Astrocyte of the spinal cord (primary cell): ENCODE measurements at regions not wholly inside any gene's neighbourhood (a gene's known extent, or its start where the extent isn't known, plus 50 kb on each side); places are given as distances from the start of the nearest gene placed in this dataset.
"Not testable (repeated sequence)": the region's sequence is repeated elsewhere in the genome, so short reads cannot be mapped to it uniquely, and the experiment has no call there.

ENCODE experiments used
- DNase-seq: peaks from one replicate; pipeline ENCODE4 v3.0.0; 2011; ENCODE audit warnings: low read depth, low spot score
- H3K4me3 ChIP-seq: 2 replicates; pipeline ENCODE4 v1.5.1; 2011; ENCODE audit warnings: low read depth, mild to moderate bottlenecking, low read length, moderate library complexity
- in situ Hi-C: cut with HindIII; loops from 2 replicates; pipeline ENCODE4 v1.10.0; 2017; ENCODE audit warnings: low sequenced_read_pairs
- TF ChIP-seq, protein P1 (sequence below): IDR thresholded peaks from 2 replicates; pipeline ENCODE4 v1.5.1; 2012; ENCODE audit warnings: low read depth, mild to moderate bottlenecking, low read length, inconsistent platforms

DNA sequence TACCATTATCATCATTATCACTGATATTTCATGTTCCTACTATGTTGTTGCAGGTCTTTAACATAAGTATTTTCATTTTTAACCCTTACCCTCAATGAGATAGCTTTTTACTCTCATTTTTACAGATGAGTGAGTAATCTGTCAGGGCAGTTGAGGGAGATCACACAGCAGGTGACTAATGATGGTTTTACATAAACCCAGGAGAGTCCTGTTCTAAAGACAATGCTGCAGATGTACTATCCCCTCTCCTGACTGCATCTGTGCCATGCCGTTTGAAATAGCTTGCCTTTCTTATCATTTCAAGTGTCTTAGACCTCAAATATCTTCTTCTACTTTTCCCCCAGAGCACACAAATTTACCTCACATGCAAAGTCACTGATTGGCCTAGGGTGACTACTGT lies 1552.1 kb upstream of the SEL1L start:
- no peak for DNase-seq
- TF ChIP-seq, protein P1, sequence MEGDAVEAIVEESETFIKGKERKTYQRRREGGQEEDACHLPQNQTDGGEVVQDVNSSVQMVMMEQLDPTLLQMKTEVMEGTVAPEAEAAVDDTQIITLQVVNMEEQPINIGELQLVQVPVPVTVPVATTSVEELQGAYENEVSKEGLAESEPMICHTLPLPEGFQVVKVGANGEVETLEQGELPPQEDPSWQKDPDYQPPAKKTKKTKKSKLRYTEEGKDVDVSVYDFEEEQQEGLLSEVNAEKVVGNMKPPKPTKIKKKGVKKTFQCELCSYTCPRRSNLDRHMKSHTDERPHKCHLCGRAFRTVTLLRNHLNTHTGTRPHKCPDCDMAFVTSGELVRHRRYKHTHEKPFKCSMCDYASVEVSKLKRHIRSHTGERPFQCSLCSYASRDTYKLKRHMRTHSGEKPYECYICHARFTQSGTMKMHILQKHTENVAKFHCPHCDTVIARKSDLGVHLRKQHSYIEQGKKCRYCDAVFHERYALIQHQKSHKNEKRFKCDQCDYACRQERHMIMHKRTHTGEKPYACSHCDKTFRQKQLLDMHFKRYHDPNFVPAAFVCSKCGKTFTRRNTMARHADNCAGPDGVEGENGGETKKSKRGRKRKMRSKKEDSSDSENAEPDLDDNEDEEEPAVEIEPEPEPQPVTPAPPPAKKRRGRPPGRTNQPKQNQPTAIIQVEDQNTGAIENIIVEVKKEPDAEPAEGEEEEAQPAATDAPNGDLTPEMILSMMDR = no peak
- in situ Hi-C loops = no loop called here
- no peak overlapping the region for H3K4me3 ChIP-seq

DNA sequence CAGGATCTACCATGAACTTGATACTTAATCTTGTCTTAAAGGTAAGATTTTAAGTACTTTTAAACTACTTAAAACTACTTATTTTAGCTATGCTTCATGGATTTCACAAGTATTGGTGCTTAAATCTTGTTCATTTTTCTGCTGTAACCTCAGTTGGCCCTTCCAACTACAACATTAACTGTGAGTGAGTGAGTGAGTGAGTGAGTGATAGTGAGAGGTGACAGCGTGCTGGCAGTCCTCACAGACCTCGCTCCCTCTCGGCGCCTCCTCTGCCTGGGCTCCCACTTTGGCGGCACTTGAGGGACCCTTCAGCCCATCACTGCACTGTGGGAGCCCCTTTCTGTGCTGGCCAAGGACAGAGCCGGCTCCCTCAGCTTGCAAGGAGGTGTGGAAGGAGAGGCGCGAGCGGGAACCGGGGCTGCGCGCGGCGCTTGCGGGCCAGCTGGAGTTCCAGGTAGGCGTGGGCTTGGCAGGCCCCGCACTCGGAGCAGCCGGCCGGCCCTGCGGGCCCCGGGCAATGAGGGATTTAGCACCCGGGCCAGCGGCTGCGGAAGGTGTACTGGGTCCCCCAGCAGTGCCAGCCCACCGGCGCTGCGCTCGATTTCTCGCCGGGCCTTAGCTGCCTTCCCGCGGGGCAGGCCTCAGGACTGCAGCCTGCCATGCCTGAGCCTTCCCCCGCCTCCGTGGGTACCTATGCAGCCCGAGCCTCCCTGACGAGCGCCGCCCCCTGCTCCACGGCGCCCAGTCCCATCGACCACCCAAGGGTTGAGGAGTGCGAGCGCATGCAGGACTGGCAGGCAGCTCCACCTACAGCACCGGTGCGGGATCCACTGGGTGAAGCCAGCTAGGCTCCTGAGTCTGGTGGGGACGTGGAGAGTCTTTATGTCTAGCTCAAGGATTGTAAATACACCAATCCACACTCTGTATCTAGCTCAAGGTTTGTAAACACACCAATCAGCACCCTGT lies 1558.6 kb upstream of the SEL1L start:
- DNase-seq, in situ Hi-C loops, H3K4me3 ChIP-seq: not testable (repeated sequence)

DNA sequence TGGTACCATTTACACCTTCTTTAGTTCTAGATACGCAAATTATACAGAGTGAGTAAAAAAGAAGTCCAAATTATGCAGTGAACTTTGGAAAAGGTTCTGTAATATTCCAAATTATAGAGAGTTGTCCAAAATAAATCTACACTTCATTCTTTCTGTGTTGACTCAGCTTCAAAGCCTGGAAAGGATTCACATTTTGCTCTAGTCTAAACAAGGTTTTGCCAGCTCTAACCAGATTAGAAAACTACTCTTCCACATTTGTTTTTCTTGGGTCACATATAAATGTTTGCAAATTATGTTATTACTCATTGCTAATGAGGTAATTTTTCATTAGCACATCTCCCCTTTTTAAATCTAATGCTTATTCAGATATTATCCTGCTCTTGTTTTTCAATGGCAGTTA lies 1562.4 kb upstream of the SEL1L start:
- TF ChIP-seq, protein P1 = no peak
- peak; percentile 7 for DNase-seq
- no peak overlapping the region for H3K4me3 ChIP-seq
- in situ Hi-C loops = no loop called here

DNA sequence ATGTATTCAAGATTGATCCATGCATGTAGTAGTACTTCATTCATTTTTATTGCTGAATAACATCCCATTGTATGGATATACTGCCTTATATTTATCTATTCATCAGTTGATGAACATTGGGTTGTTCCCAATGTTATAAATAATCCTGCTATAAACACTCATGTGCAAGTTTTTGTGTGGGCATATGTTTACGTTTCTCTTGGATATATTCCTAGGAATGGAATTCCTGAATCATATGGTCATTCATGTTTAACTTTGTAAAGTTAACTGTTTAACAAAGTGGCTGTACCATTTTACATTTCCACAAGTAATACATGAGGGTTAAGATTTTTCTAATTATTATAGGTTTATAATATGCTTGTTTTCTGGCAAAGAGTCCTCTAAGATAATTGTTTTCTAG lies 1568.2 kb upstream of the SEL1L start:
- TF ChIP-seq, protein P1 = no peak
- in situ Hi-C loops = no loop called here
- no peak overlapping the region for H3K4me3 ChIP-seq
- DNase-seq = no peak

DNA sequence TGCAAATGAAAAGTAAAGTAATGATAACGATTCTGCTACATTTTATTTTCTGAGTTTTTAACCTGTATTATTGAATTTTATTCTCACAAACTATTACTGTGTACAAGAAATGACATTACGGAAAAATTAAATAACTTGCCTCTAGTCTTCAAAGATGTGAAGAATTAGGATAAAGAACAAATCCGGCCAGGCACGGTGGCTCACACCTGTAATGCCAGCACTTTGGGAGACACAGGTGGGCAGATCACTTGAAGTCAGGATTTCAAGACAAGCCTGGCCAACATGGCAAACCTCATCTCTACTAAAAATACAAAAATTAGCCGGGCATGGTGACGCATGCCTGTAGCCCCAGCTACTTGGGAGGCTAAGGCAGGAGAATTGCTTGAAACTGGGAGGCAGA lies 1584.4 kb upstream of the SEL1L start:
- DNase-seq = no peak
- TF ChIP-seq, protein P1 = no peak
- in situ Hi-C loops = no loop called here
- no peak overlapping the region for H3K4me3 ChIP-seq

DNA sequence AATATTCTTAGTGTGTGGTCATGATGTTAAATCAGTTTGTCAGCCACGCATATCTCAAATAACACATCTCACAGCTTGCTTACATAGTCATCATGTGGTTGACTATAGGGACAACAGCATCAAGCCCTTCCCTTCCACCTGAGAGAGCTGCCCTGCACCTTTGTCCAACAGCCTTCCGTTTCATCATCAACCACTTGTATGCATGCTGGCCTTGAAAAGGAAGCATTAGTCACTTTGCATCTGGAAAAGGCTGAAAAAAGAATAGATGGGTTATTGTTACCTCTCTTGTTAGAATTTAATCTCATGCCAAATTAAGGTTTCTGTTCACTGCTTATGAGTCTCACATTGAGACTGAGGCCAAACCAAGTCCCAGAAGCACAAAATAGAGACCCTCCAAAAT lies 1586.5 kb upstream of the SEL1L start:
- in situ Hi-C loops = no loop called here
- no peak overlapping the region for H3K4me3 ChIP-seq
- no peak for DNase-seq
- TF ChIP-seq, protein P1 = no peak

DNA sequence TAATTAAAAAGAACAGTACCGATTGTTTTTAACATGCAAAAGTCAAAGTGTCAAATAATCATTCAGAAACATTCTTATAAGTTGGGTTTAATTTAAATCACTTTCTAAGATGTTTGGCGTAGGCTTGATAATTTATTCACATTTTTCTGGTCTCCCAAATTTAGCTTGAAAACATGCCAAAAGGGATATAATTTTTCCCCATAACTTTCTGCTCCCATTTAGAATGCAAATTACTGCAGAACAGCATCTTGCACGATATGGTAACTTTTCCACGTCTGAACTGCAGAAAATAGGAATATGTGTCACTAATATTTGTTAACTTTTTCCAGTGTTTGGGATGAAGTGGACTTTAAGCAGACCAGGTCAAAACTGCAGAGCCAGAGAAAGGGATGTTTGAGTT lies 1592.4 kb upstream of the SEL1L start:
- DNase-seq = no peak
- TF ChIP-seq, protein P1 = no peak
- no peak overlapping the region for H3K4me3 ChIP-seq
- in situ Hi-C loops = no loop called here
